ENCODE measurements at regions not wholly inside any gene's neighbourhood (a gene's known extent, or its start where the extent isn't known, plus 50 kb on each side); places are given as distances from the start of the nearest gene placed in this dataset.

GRCh38 chr2:163953390-163953907, 217.6 kb upstream of the FIGN start:
- TF ChIP-seq EZH2 (IDR thresholded peaks at IDR 0.05; ENCODE audit: borderline replicate concordance, low read depth, low read length, severe bottlenecking) (no peak), CTCF (IDR thresholded peaks at IDR 0.05; ENCODE audit: extremely low read depth in 1 of 2, insufficient read depth in 1 of 2, low read depth in 1 of 2, low read length in 2 of 2) (no peak), POLR2A (IDR thresholded peaks at IDR 0.05; ENCODE audit: low read depth, low read length) (no peak), MAX (IDR thresholded peaks at IDR 0.05; ENCODE audit: insufficient read depth, insufficient read length) (no peak), JUN (IDR thresholded peaks at IDR 0.05; ENCODE audit: borderline replicate concordance, insufficient read depth, insufficient read length, low read depth) (no peak), POLR2AphosphoS5 (IDR thresholded peaks at IDR 0.05; ENCODE audit: insufficient read depth, low read depth, low read length) (no peak), MYC (IDR thresholded peaks at IDR 0.05; ENCODE audit: low read depth, low read length) (no peak), FOS (IDR thresholded peaks at IDR 0.05; ENCODE audit: borderline replicate concordance, insufficient read depth, low read length) (no peak)

Data from endothelial cell of umbilical vein (primary cell).